Bronchial epithelial cell (primary cell): ENCODE measurements at regions not wholly inside any gene's neighbourhood (a gene's known extent, or its start where the extent isn't known, plus 50 kb on each side); places are given as distances from the start of the nearest gene placed in this dataset.
"Not testable (repeated sequence)": the region's sequence is repeated elsewhere in the genome, so short reads cannot be mapped to it uniquely, and the experiment has no call there.

Source experiments
- DNase-seq: peaks from one replicate; pipeline ENCODE4 v3.0.0-alpha.2; 2010; ENCODE audit warnings: low read depth
- FAIRE-seq: peaks from 2 replicates; lab custom pipeline; 2011; peaks lifted over from hg19 to GRCh38; lab: Jason Lieb, UNC
- H3K27me3 ChIP-seq: 2 replicates; pipeline ENCODE4 v1.5.1; 2011; ENCODE audit warnings: low read length; ENCODE audit not compliant: control insufficient read depth, insufficient read depth
- H3K36me3 ChIP-seq: 2 replicates; pipeline ENCODE4 v1.5.1; 2011; ENCODE audit warnings: low read length; ENCODE audit not compliant: control insufficient read depth, insufficient read depth
- H3K4me3 ChIP-seq: 2 replicates; pipeline ENCODE4 v1.5.1; 2011; ENCODE audit warnings: mild to moderate bottlenecking, low read depth, low read length, control low read depth
- TF ChIP-seq, protein P1 (sequence below): IDR thresholded peaks from 2 replicates; pipeline ENCODE4 v1.5.1; 2011; ENCODE audit warnings: mild to moderate bottlenecking, moderate library complexity, low read length, control low read depth, inconsistent platforms; ENCODE audit not compliant: insufficient read depth, severe bottlenecking

DNA sequence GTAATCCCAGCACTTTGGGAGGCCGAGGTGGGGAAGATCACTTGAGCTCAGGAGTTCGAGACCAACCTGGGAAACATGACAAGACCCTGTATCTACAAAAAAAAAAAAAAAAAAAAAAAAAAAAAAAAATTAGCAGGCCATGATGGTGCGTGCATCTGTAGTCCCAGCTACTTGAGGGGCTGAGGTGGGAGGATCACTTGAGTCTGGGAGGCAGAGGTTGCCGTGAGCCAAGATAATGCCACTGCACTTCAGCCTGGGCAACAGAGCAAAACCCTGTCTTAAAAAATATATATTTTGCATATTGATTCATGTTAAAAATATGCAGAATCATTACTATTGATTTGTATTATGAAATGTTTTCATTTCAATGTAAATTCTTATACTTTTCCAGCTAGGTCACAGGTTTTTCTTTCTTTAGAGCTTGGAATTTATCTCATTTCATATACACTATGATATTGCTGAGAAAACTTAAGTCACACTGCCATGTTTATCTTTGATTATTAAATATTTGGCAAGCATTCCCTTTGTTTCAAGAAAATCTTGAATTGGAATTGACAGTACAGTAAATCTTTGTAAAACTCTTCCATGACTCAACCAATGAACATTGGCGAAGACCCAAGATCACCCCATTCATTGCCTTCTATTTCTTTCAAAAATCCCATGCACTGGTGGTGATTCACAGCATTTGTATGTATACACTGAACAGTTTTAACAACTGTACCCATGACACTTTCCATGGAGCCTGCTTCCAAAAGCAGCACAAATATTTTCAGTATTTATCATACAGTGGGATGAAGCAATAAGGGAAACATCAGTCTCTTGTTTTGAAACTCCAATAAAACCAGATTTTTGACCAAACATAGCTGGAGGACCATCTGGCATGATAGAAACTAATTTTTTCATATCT, 83.5 kb upstream of the TNRC6A start:
- TF ChIP-seq, protein P1, sequence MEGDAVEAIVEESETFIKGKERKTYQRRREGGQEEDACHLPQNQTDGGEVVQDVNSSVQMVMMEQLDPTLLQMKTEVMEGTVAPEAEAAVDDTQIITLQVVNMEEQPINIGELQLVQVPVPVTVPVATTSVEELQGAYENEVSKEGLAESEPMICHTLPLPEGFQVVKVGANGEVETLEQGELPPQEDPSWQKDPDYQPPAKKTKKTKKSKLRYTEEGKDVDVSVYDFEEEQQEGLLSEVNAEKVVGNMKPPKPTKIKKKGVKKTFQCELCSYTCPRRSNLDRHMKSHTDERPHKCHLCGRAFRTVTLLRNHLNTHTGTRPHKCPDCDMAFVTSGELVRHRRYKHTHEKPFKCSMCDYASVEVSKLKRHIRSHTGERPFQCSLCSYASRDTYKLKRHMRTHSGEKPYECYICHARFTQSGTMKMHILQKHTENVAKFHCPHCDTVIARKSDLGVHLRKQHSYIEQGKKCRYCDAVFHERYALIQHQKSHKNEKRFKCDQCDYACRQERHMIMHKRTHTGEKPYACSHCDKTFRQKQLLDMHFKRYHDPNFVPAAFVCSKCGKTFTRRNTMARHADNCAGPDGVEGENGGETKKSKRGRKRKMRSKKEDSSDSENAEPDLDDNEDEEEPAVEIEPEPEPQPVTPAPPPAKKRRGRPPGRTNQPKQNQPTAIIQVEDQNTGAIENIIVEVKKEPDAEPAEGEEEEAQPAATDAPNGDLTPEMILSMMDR: no peak
- no peak for FAIRE-seq
- Histone ChIP-seq H3K27me3 (no peaks in the 10 kb centered on the region), H3K36me3 (no peaks in the 10 kb centered on the region), H3K4me3 (no peak overlapping the region)
- DNase-seq: peak; percentile 99

- TF ChIP-seq, protein P1: no peak
- no peak for DNase-seq
- Histone ChIP-seq H3K36me3 (no peaks in the 10 kb centered on the region), H3K4me3 (no peak overlapping the region), H3K27me3 (no peaks in the 10 kb centered on the region)
- no peak for FAIRE-seq
Observed at GRCh38 chr16:24646646-24646995, 82.8 kb upstream of the TNRC6A start.

- H3K36me3 ChIP-seq: no peaks in the 10 kb centered on the region
- no peak for DNase-seq
- TF ChIP-seq, protein P1: no peak
- H3K4me3 ChIP-seq: no peak overlapping the region
- FAIRE-seq: no peak
- H3K27me3 ChIP-seq: no peaks in the 10 kb centered on the region
Observed at GRCh38 chr16:24652209-24652712, 77.2 kb upstream of the TNRC6A start.

- Histone ChIP-seq H3K4me3 (no peak overlapping the region), H3K36me3 (no peaks in the 10 kb centered on the region), H3K27me3 (no peaks in the 10 kb centered on the region)
- DNase-seq (no peak), FAIRE-seq (no peak)
- TF ChIP-seq, protein P1: no peak
Observed at GRCh38 chr16:24652803-24653202, 76.6 kb upstream of the TNRC6A start.

- Histone ChIP-seq H3K36me3 (no peaks in the 10 kb centered on the region), H3K4me3 (no peak overlapping the region), H3K27me3 (no peaks in the 10 kb centered on the region)
- no peak for FAIRE-seq
- no peak for DNase-seq
- TF ChIP-seq, protein P1: no peak
Observed at GRCh38 chr16:24653725-24654124, 75.7 kb upstream of the TNRC6A start.

DNA sequence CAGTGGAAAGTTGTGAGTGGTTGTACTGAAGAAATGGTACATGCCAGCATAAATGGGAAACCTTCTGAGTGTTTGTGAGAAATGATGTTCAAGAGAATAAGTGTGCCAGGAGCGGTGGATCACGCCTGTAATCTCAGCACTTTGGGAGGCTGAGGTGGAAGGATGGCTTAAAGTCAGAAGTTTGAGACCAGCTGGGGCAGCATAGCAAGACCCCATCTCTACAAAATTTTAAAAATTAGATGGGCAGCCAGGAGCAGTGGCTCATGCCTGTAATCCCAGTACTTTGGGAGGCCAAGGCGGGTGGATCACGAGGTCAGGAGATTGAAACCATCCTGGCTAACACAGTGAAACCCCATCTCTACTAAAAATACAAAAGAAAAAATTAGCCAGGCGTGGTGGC, 63.5 kb upstream of the TNRC6A start:
- not testable (repeated sequence) for FAIRE-seq, H3K4me3 ChIP-seq

More for the DNA sequence above, 63.5 kb upstream of the TNRC6A start:
- DNase-seq, H3K27me3 ChIP-seq, H3K36me3 ChIP-seq: not testable (repeated sequence)
